ENCODE measurements at regions not wholly inside any gene's neighbourhood (a gene's known extent, or its start where the extent isn't known, plus 50 kb on each side); places are given as distances from the start of the nearest gene placed in this dataset.

DNA sequence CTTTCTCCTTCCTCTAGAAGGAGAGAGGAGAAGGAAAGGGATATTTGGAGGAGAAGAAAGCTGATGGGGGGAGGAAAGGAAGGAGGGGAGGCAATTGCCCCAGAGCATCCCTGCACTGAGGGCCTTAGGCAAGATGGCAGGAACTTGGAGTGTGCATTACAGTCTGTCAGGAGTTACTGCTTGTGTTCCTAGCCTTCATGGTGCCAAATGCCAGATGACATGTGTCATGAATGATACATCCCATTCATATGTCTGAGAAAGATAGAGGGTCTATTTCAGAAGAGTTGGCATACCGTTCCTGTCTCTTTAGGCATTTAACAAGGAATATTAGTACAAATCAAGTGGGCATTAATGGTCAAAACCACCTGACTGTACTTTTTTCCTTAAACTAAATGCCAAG lies 232.1 kb upstream of the NT5C1B start:
- no peaks in the 10 kb centered on the region for H3K27me3 ChIP-seq (ENCODE audit: insufficient read depth, poor library complexity, severe bottlenecking)
- TF ChIP-seq GABPA (IDR thresholded peaks at IDR 0.05; ENCODE audit: low read depth) (no peak), SPI1 (IDR thresholded peaks at IDR 0.05; ENCODE audit: borderline replicate concordance, low read depth) (no peak), POLR2AphosphoS5 (IDR thresholded peaks at IDR 0.05; ENCODE audit: low read depth) (no peak)
- TF ChIP-seq, protein P1, sequence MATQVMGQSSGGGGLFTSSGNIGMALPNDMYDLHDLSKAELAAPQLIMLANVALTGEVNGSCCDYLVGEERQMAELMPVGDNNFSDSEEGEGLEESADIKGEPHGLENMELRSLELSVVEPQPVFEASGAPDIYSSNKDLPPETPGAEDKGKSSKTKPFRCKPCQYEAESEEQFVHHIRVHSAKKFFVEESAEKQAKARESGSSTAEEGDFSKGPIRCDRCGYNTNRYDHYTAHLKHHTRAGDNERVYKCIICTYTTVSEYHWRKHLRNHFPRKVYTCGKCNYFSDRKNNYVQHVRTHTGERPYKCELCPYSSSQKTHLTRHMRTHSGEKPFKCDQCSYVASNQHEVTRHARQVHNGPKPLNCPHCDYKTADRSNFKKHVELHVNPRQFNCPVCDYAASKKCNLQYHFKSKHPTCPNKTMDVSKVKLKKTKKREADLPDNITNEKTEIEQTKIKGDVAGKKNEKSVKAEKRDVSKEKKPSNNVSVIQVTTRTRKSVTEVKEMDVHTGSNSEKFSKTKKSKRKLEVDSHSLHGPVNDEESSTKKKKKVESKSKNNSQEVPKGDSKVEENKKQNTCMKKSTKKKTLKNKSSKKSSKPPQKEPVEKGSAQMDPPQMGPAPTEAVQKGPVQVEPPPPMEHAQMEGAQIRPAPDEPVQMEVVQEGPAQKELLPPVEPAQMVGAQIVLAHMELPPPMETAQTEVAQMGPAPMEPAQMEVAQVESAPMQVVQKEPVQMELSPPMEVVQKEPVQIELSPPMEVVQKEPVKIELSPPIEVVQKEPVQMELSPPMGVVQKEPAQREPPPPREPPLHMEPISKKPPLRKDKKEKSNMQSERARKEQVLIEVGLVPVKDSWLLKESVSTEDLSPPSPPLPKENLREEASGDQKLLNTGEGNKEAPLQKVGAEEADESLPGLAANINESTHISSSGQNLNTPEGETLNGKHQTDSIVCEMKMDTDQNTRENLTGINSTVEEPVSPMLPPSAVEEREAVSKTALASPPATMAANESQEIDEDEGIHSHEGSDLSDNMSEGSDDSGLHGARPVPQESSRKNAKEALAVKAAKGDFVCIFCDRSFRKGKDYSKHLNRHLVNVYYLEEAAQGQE (IDR thresholded peaks at IDR 0.05; ENCODE audit: insufficient replicate concordance, low read depth), result no peak
- TF ChIP-seq, protein P2, sequence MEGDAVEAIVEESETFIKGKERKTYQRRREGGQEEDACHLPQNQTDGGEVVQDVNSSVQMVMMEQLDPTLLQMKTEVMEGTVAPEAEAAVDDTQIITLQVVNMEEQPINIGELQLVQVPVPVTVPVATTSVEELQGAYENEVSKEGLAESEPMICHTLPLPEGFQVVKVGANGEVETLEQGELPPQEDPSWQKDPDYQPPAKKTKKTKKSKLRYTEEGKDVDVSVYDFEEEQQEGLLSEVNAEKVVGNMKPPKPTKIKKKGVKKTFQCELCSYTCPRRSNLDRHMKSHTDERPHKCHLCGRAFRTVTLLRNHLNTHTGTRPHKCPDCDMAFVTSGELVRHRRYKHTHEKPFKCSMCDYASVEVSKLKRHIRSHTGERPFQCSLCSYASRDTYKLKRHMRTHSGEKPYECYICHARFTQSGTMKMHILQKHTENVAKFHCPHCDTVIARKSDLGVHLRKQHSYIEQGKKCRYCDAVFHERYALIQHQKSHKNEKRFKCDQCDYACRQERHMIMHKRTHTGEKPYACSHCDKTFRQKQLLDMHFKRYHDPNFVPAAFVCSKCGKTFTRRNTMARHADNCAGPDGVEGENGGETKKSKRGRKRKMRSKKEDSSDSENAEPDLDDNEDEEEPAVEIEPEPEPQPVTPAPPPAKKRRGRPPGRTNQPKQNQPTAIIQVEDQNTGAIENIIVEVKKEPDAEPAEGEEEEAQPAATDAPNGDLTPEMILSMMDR (IDR thresholded peaks at IDR 0.05; ENCODE audit: insufficient read depth, low read length), result no peak
- DNase-seq (ENCODE audit: low read depth in 1 of 2, low spot score in 1 of 2), result no peak

DNA sequence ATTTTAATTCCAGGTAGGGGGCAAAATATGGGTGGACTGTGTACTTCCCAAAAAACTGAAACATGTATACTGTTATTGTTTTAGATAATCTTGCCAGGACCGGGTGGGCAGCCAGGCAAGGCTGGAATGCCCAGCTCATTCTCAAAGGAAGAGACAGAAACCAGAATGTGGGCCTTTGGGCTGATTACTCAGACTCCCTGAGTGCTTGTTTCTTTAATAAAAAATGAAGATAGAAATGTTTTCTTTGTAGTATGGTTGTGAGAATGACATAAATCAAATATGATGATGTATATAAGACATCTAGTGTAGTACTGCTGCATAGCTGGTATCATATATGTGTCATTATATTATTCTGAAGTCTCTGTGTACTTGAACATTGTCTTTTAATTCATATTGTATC lies 231.6 kb upstream of the NT5C1B start:
- Histone ChIP-seq H3K27me3 (ENCODE audit: insufficient read depth, poor library complexity, severe bottlenecking) (no peaks in the 10 kb centered on the region), H3K27ac (replicated peaks) (no peak overlapping the region), H3K4me3 (replicated peaks; ENCODE audit: insufficient read depth, low read length) (no peak overlapping the region)
- TF ChIP-seq, protein P2 (IDR thresholded peaks at IDR 0.05; ENCODE audit: insufficient read depth, low read length), result no peak
- TF ChIP-seq GABPA (IDR thresholded peaks at IDR 0.05; ENCODE audit: low read depth) (no peak), POLR2AphosphoS5 (IDR thresholded peaks at IDR 0.05; ENCODE audit: low read depth) (no peak), SPI1 (IDR thresholded peaks at IDR 0.05; ENCODE audit: borderline replicate concordance, low read depth) (no peak)
- TF ChIP-seq, protein P1 (IDR thresholded peaks at IDR 0.05; ENCODE audit: insufficient replicate concordance, low read depth), result no peak
- DNase-seq (ENCODE audit: low read depth in 1 of 2, low spot score in 1 of 2), result no peak

More for the DNA sequence above, 232.1 kb upstream of the NT5C1B start:
- no peak overlapping the region for H3K4me3 ChIP-seq (replicated peaks; ENCODE audit: insufficient read depth, low read length)
- H3K27ac ChIP-seq (replicated peaks), result no peak overlapping the region

DNA sequence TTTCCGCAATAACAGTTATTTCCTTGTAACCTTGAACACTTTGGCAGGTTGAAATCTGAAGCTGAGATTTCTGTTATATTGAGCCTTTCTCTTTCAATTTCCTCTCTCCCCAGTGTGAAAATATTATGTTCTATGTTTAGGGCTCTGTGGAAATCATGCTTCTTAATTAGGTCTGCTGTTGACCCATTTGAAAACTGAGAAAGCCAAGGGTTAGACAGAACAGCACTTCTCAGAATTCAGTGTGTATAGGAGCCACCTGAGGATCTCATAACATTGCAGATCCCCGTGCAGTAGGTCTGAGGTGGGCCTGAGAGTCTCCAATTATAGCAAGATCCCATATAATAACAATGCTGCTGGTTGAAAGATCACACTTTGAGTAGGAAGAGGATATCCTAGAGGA lies 230.2 kb upstream of the NT5C1B start:
- Histone ChIP-seq H3K27ac (replicated peaks) (no peak overlapping the region), H3K27me3 (ENCODE audit: insufficient read depth, poor library complexity, severe bottlenecking) (no peaks in the 10 kb centered on the region), H3K4me3 (replicated peaks; ENCODE audit: insufficient read depth, low read length) (no peak overlapping the region)
- TF ChIP-seq, protein P1 (IDR thresholded peaks at IDR 0.05; ENCODE audit: insufficient replicate concordance, low read depth), result no peak
- TF ChIP-seq SPI1 (IDR thresholded peaks at IDR 0.05; ENCODE audit: borderline replicate concordance, low read depth) (no peak), GABPA (IDR thresholded peaks at IDR 0.05; ENCODE audit: low read depth) (no peak), POLR2AphosphoS5 (IDR thresholded peaks at IDR 0.05; ENCODE audit: low read depth) (no peak)
- TF ChIP-seq, protein P2 (IDR thresholded peaks at IDR 0.05; ENCODE audit: insufficient read depth, low read length), result no peak
- DNase-seq (ENCODE audit: low read depth in 1 of 2, low spot score in 1 of 2), result no peak
